Endothelial cell of umbilical vein (primary cell): ENCODE measurements at regions not wholly inside any gene's neighbourhood (a gene's known extent, or its start where the extent isn't known, plus 50 kb on each side); places are given as distances from the start of the nearest gene placed in this dataset.

Experiments
- BruUV-seq: library from RNA; stranded (reverse); fragments of 400-500 nt; replicated peaks from 2 replicates; lab custom pipeline; 2021; lab: Mats Ljungman, UMichigan
- CTCF ChIA-PET: fragments of 300-600, 350-600 bp; sonication (Branson Sonifier 250); formaldehyde crosslinking; loops from one replicate; lab custom pipeline; 2021; ENCODE audit warnings: antibody characterized with exemption, inconsistent platforms; lab: Charles Lee
- POLR2A ChIA-PET: fragments of 300-600, 350-600 bp; sonication (Branson Sonifier 250); formaldehyde crosslinking; loops from one replicate; lab custom pipeline; 2021; ENCODE audit warnings: antibody characterized with exemption, inconsistent platforms; lab: Charles Lee
- DNase-seq: peaks from one replicate; pipeline ENCODE4 v3.0.0-alpha.2; 2011; ENCODE audit warnings: low read depth, low spot score
- FAIRE-seq: peaks from 2 replicates; lab custom pipeline; 2011; peaks lifted over from hg19 to GRCh38; lab: Jason Lieb, UNC
- H2AFZ ChIP-seq: 2 replicates; pipeline ENCODE4 v1.6.0; 2012; ENCODE audit warnings: low read depth, low read length, control low read depth, inconsistent platforms
- H3K27ac ChIP-seq: 2 replicates; pipeline ENCODE4 v1.5.1; 2011; ENCODE audit warnings: low read depth, mild to moderate bottlenecking, control low read depth, low read length, moderate library complexity; ENCODE audit not compliant: insufficient read depth
- H3K27me3 ChIP-seq, 2 experiments: 2 replicates each; pipeline versions ENCODE4 v1.6.0 to v1.6.1; 2011; ENCODE audit warnings: low read length in 2 of 2, mixed read lengths in 1 of 2; ENCODE audit not compliant: control insufficient read depth in 2 of 2, insufficient read depth in 2 of 2
- H3K36me3 ChIP-seq, 2 experiments: 2 replicates in 1 of 2; 3 replicates in 1 of 2; pipeline ENCODE4 v1.5.1; 2011; ENCODE audit warnings: low read length in 2 of 2, mild to moderate bottlenecking in 1 of 2, moderate library complexity in 1 of 2; ENCODE audit not compliant: control insufficient read depth in 2 of 2, insufficient read depth in 2 of 2; ENCODE audit errors: extremely low read depth in 1 of 2
- H3K4me1 ChIP-seq: 3 replicates; pipeline ENCODE4 v1.5.1; 2011; ENCODE audit warnings: mild to moderate bottlenecking, low read length; ENCODE audit not compliant: control insufficient read depth, insufficient read depth; ENCODE audit errors: extremely low read depth
- H3K4me2 ChIP-seq: 2 replicates; pipeline ENCODE4 v1.6.1; 2011; ENCODE audit warnings: low read length, control low read depth, mixed read lengths; ENCODE audit not compliant: insufficient read depth
- H3K4me3 ChIP-seq, 3 experiments: fragments of 200-600 bp in 1 of 3; sonication (generic), shearing (Covaris generic) in 1 of 3; replicated peaks in 1 of 3; 2 replicates each; pipeline ENCODE4 v1.5.1; 2011 to 2016; ENCODE audit warnings: control low read depth in 3 of 3, low read length in 3 of 3, mild to moderate bottlenecking in 2 of 3, inconsistent platforms in 1 of 3, low read depth in 1 of 3, moderate library complexity in 1 of 3; ENCODE audit not compliant: insufficient read depth in 1 of 3
- H3K79me2 ChIP-seq: 2 replicates; pipeline ENCODE4 v1.6.0; 2012; ENCODE audit warnings: low read length, inconsistent platforms; ENCODE audit not compliant: control insufficient read depth, insufficient read depth
- H3K9ac ChIP-seq: replicated peaks from 2 replicates; pipeline ENCODE3; 2011; ENCODE audit warnings: low read length, control low read depth; ENCODE audit not compliant: insufficient read depth; ENCODE audit errors: extremely low read depth
- H3K9me1 ChIP-seq: replicated peaks from 3 replicates; pipeline ENCODE4 v1.6.0; 2011; ENCODE audit warnings: mild to moderate bottlenecking, low read length; ENCODE audit not compliant: control insufficient read depth, insufficient read depth; ENCODE audit errors: extremely low read depth
- H3K9me3 ChIP-seq: replicated peaks from 2 replicates; pipeline ENCODE4 v1.5.1; 2012; ENCODE audit warnings: low read length, inconsistent platforms; ENCODE audit not compliant: control insufficient read depth, insufficient read depth
- H4K20me1 ChIP-seq: replicated peaks from 2 replicates; pipeline ENCODE3; 2011; ENCODE audit warnings: mild to moderate bottlenecking, low read length; ENCODE audit not compliant: control insufficient read depth, insufficient read depth; ENCODE audit errors: extremely low read depth
- CTCF ChIP-seq, 2 donors: IDR thresholded peaks; 1 replicate in 1 of 2; 2 replicates in 1 of 2; pipeline ENCODE4 v1.5.1; 2011; ENCODE audit warnings: low read length in 2 of 2, mild to moderate bottlenecking in 2 of 2, moderate library complexity in 2 of 2, control low read depth in 1 of 2, inconsistent platforms in 1 of 2, low read depth in 1 of 2; ENCODE audit not compliant: insufficient read depth in 1 of 2; ENCODE audit errors: extremely low read depth in 1 of 2
- EZH2 ChIP-seq: IDR thresholded peaks from 2 replicates; pipeline ENCODE4 v1.6.1; 2012; ENCODE audit warnings: borderline replicate concordance, low read depth, mild to moderate bottlenecking, moderate library complexity, low read length, inconsistent platforms; ENCODE audit not compliant: severe bottlenecking
- FOS ChIP-seq: IDR thresholded peaks from 2 replicates; pipeline ENCODE4 v1.6.1; 2011; ENCODE audit warnings: mild to moderate bottlenecking, low read length, moderate library complexity, borderline replicate concordance; ENCODE audit not compliant: insufficient read depth
- GATA2 ChIP-seq: IDR thresholded peaks from 2 replicates; pipeline ENCODE4 v1.7.0; 2011; ENCODE audit warnings: low read depth, mild to moderate bottlenecking, moderate library complexity, mixed read lengths, low read length; ENCODE audit not compliant: insufficient read length, insufficient read depth
- JUN ChIP-seq: IDR thresholded peaks from 2 replicates; pipeline ENCODE4 v1.6.1; 2011; ENCODE audit warnings: borderline replicate concordance, low read depth; ENCODE audit not compliant: insufficient read length, insufficient read depth
- MAX ChIP-seq: IDR thresholded peaks from 2 replicates; pipeline ENCODE4 v1.6.1; 2011; ENCODE audit not compliant: insufficient read depth, insufficient read length
- MYC ChIP-seq: IDR thresholded peaks from one replicate; pipeline ENCODE4 v1.6.1; 2011; ENCODE audit warnings: mild to moderate bottlenecking, low read depth, low read length
- POLR2A ChIP-seq: IDR thresholded peaks from 2 replicates; pipeline ENCODE4 v1.6.1; 2012; ENCODE audit warnings: low read depth, mild to moderate bottlenecking, control low read depth, low read length
- POLR2AphosphoS5 ChIP-seq: IDR thresholded peaks from 2 replicates; pipeline ENCODE4 v1.6.1; 2012; ENCODE audit warnings: low read depth, mild to moderate bottlenecking, control low read depth, low read length, moderate library complexity; ENCODE audit not compliant: insufficient read depth
- dilution Hi-C: fragments of 300-500 bp; cut with MboI; formaldehyde crosslinking; loops from one replicate; pipeline ENCODE4 v1.15.0; 2019; ENCODE audit warnings: low sequenced_read_pairs; ENCODE audit not compliant: extremely low pct_ligation_motif_present
- intact Hi-C: fragments of 100-400 bp; cut with micrococcal nuclease; formaldehyde crosslinking; loops from one replicate; pipeline ENCODE4 v1.10.0; 2022

GRCh38 chr14:29007990-29008389, 241.4 kb downstream of the FOXG1 start:
- no peaks in the 10 kb centered on the region for H3K9me1 ChIP-seq
- H3K9ac ChIP-seq = no peak overlapping the region
- no peak for DNase-seq
- H3K36me3 ChIP-seq = no peaks in the 10 kb centered on the region
- intact Hi-C loops = no loop called here
- no TSS peak for BruUV-seq
- H4K20me1 ChIP-seq = no peaks in the 10 kb centered on the region
- FAIRE-seq = no peak
- no peak overlapping the region for H3K27ac ChIP-seq
- H3K9me3 ChIP-seq = no peaks in the 10 kb centered on the region
- no peak overlapping the region for H2AFZ ChIP-seq
- CTCF ChIA-PET = no interaction called here
- TF ChIP-seq POLR2AphosphoS5 (no peak), EZH2 (no peak), FOS (no peak), CTCF (IDR thresholded peaks at IDR 0.05; ENCODE audit: extremely low read depth in 1 of 2, insufficient read depth in 1 of 2, low read depth in 1 of 2, low read length in 2 of 2) (no peak), JUN (no peak), GATA2 (no peak), MYC (no peak), MAX (no peak), POLR2A (no peak)
- H3K4me1 ChIP-seq = no peaks in the 10 kb centered on the region
- peaks cover 0 to 1% of the 10 kb centered on the region in 2 experiments for H3K27me3 ChIP-seq
- dilution Hi-C loops = no loop called here
- H3K79me2 ChIP-seq = no peaks in the 10 kb centered on the region
- H3K4me3 ChIP-seq = no peak overlapping the region
- POLR2A ChIA-PET = no interaction called here
- H3K4me2 ChIP-seq = no peak overlapping the region
